ENCODE measurements at regions not wholly inside any gene's neighbourhood (a gene's known extent, or its start where the extent isn't known, plus 50 kb on each side); places are given as distances from the start of the nearest gene placed in this dataset.
A peak's percentile ranks its signal among the peaks of the same experiment; 100 is the strongest.

DNA sequence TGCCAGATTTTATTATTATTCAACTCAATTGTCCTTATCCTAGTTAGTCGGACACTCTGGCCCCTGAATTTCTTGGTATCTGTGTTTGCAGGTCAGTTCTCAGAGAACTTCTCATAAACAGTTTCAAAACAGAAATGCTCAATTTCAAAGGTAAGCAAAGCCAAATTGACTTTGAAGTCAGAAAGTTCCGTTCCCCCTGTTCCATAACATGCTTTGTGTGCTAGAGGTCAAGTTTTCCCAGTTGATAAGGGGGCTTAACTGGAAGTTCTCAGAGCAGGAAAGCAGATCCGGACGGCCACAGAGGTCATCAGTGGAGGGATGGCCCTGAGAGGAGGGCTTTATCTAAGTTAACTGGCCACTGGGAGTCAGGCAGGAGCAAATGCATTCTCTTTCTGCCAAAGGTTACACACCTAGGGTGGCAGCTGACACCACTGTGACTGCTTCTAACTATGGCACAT, 417.2 kb downstream of the COG6 start:
- TF ChIP-seq, protein P1, sequence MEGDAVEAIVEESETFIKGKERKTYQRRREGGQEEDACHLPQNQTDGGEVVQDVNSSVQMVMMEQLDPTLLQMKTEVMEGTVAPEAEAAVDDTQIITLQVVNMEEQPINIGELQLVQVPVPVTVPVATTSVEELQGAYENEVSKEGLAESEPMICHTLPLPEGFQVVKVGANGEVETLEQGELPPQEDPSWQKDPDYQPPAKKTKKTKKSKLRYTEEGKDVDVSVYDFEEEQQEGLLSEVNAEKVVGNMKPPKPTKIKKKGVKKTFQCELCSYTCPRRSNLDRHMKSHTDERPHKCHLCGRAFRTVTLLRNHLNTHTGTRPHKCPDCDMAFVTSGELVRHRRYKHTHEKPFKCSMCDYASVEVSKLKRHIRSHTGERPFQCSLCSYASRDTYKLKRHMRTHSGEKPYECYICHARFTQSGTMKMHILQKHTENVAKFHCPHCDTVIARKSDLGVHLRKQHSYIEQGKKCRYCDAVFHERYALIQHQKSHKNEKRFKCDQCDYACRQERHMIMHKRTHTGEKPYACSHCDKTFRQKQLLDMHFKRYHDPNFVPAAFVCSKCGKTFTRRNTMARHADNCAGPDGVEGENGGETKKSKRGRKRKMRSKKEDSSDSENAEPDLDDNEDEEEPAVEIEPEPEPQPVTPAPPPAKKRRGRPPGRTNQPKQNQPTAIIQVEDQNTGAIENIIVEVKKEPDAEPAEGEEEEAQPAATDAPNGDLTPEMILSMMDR (conservative IDR thresholded peaks at IDR 0.05; ENCODE audit: low read depth in 2 of 2) = peak in 1 of 2 experiments; percentile 29; a peak in 1 of 4 replicates
- TF ChIP-seq EZH2phosphoT487 (IDR thresholded peaks at IDR 0.05; ENCODE audit: unreplicated experiment) = no peak
- no peak for TF ChIP-seq POLR2AphosphoS5 (IDR thresholded peaks at IDR 0.05; ENCODE audit: low read depth)
- no peak for TF ChIP-seq EZH2 (IDR thresholded peaks at IDR 0.05; ENCODE audit: low read depth, unreplicated experiment)
- TF ChIP-seq REST (IDR thresholded peaks at IDR 0.05; ENCODE audit: unreplicated experiment) = no peak
- no peak for TF ChIP-seq CREB1 (CRISPR knock-in tag; IDR thresholded peaks at IDR 0.05; ENCODE audit: low read depth)
- TF ChIP-seq NANOG (IDR thresholded peaks at IDR 0.05; ENCODE audit: borderline replicate concordance) = no peak
- no peak for TF ChIP-seq JUNB (IDR thresholded peaks at IDR 0.05; ENCODE audit: unreplicated experiment)
- TF ChIP-seq ZNF331 (CRISPR knock-in tag; IDR thresholded peaks at IDR 0.05; ENCODE audit: low read depth) = no peak
- no peak for TF ChIP-seq STAT1 (IDR thresholded peaks at IDR 0.05; ENCODE audit: unreplicated experiment)
- TF ChIP-seq ETS1 (IDR thresholded peaks at IDR 0.05) = no peak

Measured in GM23338 (cell line).